ENCODE measurements at regions not wholly inside any gene's neighbourhood (a gene's known extent, or its start where the extent isn't known, plus 50 kb on each side); places are given as distances from the start of the nearest gene placed in this dataset.
"Not testable (repeated sequence)": the region's sequence is repeated elsewhere in the genome, so short reads cannot be mapped to it uniquely, and the experiment has no call there.

DNA sequence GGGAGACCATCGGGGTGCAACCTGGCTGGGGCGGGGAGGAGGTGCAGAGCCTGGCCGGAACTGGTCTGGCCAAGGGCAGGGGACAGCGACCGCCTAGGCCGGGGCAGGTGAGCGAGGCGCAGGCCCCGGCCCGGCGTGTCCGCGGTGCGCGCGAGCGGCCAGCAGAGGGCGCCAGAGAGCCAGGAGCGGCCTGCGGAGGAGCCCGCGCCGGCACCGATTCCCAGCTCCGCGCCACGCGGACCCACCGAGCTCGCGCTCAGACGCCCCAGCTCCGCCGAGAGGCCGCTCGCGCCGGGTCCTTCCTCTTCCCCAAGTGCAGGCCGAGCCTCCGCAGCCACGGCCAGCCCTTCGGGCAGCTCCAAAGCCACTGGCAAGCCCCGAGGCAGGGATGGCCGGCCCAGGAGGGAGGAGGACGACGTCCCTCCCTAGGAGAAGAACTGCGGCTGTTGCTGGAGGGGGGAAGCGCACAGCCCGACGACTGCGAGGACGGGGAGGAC, 128.9 kb upstream of the HMX1 start:
- not testable (repeated sequence) for H3K4me3 ChIP-seq (ENCODE audit: low read length); DNase-seq (ENCODE audit: low read depth)
- TF ChIP-seq, protein P1, sequence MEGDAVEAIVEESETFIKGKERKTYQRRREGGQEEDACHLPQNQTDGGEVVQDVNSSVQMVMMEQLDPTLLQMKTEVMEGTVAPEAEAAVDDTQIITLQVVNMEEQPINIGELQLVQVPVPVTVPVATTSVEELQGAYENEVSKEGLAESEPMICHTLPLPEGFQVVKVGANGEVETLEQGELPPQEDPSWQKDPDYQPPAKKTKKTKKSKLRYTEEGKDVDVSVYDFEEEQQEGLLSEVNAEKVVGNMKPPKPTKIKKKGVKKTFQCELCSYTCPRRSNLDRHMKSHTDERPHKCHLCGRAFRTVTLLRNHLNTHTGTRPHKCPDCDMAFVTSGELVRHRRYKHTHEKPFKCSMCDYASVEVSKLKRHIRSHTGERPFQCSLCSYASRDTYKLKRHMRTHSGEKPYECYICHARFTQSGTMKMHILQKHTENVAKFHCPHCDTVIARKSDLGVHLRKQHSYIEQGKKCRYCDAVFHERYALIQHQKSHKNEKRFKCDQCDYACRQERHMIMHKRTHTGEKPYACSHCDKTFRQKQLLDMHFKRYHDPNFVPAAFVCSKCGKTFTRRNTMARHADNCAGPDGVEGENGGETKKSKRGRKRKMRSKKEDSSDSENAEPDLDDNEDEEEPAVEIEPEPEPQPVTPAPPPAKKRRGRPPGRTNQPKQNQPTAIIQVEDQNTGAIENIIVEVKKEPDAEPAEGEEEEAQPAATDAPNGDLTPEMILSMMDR (conservative IDR thresholded peaks at IDR 0.05; ENCODE audit: low read depth, low read length): peak; percentile 50

DNA sequence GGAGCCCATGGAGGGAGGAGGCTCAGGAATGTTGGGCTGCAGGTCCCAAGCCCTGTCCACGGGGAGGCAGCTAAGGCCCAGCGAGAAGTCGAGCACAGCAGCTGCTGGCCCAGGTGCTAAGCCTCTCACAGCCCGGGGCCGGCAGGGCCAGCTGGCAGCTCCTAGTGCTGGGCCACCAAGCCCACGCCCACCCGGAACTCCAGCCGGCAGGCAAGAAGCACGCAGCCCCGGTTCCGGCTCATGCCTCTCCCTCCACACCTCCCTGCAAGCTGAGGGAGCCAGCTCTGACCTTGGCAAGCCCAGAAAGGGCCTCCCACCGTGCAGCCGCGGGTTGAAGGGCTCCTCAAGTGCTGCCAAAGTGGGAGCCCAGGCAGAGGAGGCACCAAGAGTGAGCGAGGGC, 121.3 kb upstream of the HMX1 start:
- DNase-seq (ENCODE audit: low read depth); H3K4me3 ChIP-seq (ENCODE audit: low read length): not testable (repeated sequence)

DNA sequence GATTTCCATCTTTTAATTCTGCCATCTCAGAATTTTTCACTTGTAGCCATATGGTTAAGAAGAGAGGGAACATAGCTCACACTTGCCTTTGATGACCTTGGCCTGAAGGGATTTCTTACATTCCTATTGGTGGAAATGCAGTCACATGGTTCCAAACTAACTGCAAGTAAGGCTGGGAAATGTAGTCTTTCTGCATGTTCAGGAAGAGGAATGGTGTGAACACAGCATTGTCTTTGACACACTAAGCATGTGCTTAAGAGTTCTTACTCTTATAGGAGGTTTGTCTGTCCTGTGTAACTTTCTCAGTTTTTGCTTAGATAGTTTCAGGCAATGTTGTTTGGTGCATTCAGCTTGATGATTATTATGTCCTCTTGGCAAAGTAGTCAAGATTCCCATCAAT, 119.8 kb upstream of the HMX1 start:
- not testable (repeated sequence) for H3K4me3 ChIP-seq (ENCODE audit: low read length); DNase-seq (ENCODE audit: low read depth)

DNA sequence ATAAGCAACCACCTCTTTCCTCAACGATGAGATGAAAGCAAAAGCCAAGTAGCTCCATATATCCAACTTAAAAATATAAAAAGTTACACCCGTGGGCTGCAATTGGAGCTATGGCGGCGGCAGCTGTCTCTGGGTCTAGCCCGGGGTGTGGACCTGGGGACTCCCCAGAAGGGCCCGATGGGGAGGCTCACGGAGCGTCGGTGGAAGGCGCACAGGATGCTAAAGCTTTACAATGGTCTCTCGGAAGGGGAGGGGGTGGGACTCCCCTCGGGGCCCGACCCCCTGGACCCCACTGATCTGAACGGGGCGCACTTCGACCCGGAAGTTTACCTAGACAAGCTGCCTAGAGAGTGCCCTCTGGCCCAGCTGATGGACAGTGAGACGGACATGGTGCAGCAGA, 118.7 kb upstream of the HMX1 start:
- not testable (repeated sequence) for H3K4me3 ChIP-seq (ENCODE audit: low read length); DNase-seq (ENCODE audit: low read depth)

DNA sequence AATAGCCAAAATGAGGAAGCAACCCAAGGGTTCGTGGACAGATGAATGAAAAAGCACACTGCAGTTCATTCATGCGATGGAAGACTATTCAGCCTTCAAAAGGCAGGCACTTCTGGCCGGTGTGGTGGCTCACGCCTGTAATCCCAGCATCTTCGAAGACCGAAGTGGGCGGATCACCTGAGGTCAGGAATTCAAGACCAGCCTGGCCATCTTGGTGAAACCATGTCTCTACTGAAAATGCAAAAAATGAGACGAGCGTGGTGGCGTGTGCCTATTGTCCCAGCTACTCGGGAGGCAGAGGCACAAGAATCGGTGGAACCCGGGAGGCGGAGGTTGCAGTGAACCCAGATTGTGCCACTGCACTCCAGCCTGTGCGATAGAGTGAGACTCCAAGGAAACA, 114.1 kb upstream of the HMX1 start:
- not testable (repeated sequence) for H3K4me3 ChIP-seq (ENCODE audit: low read length); DNase-seq (ENCODE audit: low read depth)

DNA sequence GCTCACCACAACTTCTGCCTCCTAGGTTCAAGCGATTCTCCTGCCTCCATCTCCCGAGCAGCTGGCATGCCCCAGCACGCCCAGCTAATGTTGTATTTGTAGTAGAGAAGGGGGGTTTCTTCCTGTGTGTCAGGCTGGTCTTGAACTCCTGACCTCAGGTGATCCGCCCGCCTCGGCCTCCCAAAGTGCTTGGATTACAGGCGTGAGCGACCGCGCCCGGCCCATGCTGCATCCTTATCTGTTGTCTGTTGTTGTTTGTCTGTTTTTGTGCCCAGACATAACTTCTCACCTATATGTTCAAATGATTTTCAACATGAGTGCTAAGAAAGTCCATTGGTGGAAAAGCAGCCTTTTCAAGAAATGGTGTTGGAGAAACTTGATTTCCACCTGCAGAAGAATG, 113.0 kb upstream of the HMX1 start:
- DNase-seq (ENCODE audit: low read depth): not testable (repeated sequence)

DNA sequence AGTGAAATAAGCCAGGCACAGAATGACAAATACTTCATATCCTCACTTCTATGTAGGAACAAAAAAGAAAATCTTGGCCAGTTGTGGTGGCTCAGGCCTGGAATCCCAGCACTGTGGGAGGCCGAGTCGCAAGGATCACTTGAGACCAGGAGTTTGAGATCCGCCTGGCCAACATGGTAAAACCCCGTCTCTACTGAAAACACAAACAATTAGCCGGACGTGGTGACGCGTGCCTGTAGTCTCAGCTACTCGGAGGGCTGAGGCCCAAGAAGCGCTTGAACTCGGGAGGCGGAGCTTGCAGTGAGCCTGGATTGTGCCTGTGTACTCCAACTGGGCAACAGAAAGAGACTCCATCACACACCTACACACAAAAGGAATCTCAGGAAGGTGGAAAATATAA, 112.3 kb upstream of the HMX1 start:
- not testable (repeated sequence) for DNase-seq (ENCODE audit: low read depth); H3K4me3 ChIP-seq (ENCODE audit: low read length)

More for the DNA sequence above, 113.0 kb upstream of the HMX1 start:
- H3K4me3 ChIP-seq (ENCODE audit: low read length): not testable (repeated sequence)

DNA sequence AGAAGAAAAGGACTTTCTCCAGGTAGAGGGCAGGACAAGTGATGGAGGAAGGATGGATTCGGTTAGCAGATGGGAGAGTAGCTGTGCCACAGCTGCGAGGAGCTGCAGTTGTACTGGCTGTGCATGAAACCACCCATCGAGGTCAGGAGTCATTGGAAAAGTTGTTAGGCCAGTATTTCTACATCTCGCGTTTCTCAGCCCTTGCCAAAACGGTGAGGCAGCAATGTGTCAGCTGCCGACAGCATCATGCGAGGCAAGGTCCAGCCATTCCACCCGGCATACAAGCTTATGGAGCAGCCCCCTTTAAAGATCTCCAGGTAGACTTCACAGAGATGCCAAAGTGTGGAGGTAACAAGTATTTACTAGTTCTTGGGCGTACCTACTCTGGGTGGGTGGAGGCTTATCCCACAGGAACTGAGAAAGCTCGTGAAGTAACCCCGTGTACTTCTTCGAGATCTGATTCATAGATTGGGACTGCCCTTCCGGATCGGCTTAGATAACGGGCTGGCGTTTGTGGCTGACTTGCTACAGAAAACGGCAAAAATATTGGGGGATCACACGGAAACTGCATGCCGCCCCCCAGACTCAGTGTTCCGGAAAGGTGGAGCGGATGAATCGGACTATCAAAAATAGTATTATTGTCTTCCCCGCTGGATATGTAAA, 105.0 kb upstream of the HMX1 start:
- DNase-seq (ENCODE audit: low read depth); H3K4me3 ChIP-seq (ENCODE audit: low read length): not testable (repeated sequence)

DNA sequence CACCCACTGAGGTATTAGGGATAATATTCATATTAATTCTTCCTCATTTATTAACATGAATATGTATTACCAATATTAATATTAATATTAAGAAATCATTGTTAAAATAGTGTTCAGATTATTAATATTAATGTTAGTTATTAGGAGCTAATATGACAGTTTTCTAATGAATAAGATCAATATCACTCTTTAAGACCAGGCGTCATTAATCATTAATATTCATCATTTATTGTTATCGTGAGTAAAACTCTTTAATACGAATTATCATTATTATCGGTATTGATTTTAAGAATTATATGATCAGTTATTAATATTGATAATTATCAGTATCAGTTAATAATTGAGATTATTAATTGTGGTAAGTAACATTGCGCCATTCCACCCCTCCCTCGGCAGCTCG, 101.0 kb upstream of the HMX1 start:
- not testable (repeated sequence) for H3K4me3 ChIP-seq (ENCODE audit: low read length); DNase-seq (ENCODE audit: low read depth)

DNA sequence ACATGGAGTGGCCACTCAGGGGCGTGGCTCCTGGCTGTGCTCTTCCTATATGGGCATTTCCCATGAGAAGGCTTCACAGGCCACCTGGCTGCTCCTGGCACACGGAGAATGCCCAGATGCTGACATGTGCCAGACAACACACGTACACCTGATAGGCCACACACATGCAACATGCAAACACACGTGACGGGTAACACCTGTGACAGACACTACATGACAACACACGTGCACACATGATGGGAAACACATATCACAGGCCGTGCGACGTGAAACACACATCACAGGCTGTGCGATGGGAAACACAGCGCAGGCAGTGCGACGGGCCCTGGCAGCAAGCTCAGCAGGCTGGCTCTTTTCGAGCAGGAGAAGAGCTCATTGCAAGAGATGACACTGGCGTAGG, 94.3 kb upstream of the HMX1 start:
- not testable (repeated sequence) for DNase-seq (ENCODE audit: low read depth); H3K4me3 ChIP-seq (ENCODE audit: low read length)

DNA sequence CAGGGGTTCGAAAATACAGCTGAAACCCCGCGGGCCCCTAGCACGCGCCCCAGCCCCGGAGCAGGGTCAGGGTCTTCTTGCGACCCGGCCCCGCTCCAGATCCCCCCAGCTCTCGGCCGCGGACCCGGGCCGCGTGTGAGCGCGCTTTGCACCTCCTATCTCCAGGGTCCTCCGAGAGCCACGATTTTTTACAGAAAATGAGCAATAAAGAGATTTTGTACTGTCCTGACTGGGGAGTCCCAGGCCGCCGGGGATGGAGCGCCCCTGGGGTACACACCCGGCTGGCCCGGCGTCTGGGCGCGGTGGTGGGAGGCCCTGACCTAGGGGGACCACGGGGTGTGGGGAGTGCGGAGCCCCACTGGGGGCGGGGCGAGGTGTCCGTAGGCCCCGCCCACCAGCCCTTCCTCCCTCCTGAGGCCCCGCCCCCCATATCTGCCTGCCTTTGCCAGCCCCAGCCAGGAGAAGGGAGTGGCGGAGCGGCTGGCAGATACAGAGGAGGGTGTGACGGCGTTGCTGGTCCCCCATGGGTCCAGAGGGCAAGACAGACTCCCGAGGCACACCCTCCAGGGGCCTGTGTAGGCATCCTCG, 92.7 kb upstream of the HMX1 start:
- not testable (repeated sequence) for H3K4me3 ChIP-seq (ENCODE audit: low read length); DNase-seq (ENCODE audit: low read depth)

DNA sequence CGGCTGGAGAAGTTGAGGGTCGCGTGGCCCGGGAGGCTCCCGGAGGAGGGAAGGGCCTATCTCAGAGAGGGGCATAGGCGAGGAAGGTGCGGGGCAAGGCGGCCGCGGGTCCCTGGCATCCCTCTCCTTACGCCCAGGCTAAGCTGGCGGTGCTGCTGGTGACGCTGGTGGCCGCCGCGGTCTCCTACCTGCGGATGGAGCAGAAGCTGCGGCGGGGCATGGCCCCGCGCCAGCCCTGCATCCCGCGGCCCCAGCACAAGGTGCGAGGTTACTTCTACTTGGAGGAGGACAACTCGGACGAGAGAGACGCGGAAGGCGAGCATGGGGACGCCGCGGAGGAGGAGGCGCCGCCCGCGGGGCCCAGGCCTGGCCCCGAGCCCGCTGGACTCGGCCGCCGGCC, 91.9 kb upstream of the HMX1 start:
- not testable (repeated sequence) for DNase-seq (ENCODE audit: low read depth); H3K4me3 ChIP-seq (ENCODE audit: low read length)

DNA sequence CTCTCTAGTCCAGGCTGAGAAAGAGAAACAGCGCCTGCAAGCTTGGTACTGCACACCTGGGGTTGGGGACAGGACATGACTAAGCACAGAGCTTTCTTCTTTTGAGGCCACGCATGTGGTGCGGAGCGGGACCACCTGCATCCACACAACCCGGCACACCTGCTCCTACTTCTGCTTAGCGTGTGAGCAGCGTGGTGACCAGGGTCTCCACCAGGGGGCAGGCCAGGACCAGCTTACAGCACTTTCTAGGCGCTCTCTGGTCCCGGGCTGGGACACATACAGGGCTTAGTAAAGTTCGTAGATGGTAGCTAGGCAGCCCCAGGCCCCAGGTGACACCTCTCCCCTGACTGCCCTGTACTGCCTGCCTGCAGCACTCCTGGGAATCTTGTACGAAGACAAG, 89.7 kb upstream of the HMX1 start:
- not testable (repeated sequence) for DNase-seq (ENCODE audit: low read depth); H3K4me3 ChIP-seq (ENCODE audit: low read length)
- TF ChIP-seq, protein P1 (conservative IDR thresholded peaks at IDR 0.05; ENCODE audit: low read depth, low read length): peak; percentile 32

DNA sequence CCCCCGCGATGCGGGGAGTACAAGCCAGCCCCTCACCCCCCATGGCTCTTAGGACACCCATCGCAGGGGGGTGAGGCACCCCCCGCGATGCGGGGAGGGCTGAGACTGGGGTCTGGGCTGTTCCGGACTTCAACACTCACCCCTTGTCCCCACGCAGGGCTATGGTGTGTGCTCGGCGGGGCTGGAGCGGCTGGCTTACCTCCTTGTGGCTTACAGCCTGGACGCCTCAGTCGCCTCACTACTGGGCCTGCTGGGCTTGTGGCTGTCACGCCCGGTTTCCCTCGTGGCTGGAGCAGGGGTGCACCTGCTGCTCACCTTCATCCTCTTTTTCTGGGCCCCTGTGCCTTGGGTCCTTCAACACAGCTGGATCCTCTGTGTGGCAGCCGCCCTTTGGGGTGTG, 87.8 kb upstream of the HMX1 start:
- DNase-seq (ENCODE audit: low read depth); H3K4me3 ChIP-seq (ENCODE audit: low read length): not testable (repeated sequence)

DNA sequence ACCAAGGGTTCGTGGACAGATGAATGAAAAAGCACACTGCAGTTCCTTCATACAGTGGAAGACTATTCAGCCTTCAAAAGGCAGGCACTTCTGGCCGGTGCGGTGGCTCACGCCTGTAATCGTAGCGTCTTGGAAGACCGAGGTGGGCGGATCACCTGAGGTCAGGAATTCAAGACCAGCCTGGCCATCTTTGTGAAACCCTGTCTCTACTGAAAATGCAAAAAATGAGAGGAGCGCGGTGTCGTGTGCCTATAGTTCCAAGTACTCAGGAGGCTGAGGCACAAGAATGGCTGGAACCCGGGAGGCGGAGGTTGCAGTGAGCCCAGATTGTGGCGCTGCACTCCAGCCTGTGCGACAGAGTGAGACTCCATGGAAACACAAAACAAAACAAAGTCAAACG, 82.4 kb upstream of the HMX1 start:
- H3K4me3 ChIP-seq (ENCODE audit: low read length); DNase-seq (ENCODE audit: low read depth): not testable (repeated sequence)

DNA sequence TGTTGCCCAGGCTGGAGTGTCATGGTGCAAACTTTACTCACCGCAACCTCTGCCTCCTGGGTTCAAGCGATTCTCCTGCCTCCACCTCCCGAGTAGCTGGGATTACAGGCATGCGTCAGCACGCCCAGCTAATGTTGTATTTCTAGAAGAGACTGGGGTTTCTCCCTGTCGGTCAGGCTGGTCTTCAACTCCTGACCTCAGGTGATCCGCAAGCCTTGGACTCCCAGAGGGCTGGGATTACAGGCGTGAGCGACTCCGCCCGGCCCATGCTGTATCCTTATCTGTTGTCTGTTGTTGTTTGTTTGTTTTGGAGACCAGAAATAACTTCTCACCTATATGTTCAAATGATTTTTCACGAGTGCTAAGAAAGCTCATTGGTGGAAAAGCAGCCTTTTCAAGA, 81.2 kb upstream of the HMX1 start:
- not testable (repeated sequence) for DNase-seq (ENCODE audit: low read depth); H3K4me3 ChIP-seq (ENCODE audit: low read length)

DNA sequence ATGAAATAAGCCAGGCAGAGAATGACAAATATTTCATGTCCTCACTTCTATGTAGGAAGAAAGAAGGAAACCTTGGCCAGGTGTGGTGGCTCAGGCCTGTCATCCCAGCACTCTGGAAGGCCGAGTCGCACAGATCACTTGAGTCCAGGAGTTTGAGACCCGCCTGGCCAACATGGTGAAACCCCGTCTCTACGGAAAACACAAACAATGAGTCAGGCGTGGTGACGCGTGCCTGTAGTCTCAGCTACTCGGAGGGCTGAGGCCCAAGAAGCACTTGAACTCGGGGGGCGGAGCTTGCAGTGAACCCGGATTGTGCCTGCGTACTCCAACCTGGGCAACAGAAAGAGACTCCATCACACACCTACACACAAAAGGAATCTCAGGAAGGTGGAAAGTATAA, 80.5 kb upstream of the HMX1 start:
- not testable (repeated sequence) for DNase-seq (ENCODE audit: low read depth); H3K4me3 ChIP-seq (ENCODE audit: low read length)

DNA sequence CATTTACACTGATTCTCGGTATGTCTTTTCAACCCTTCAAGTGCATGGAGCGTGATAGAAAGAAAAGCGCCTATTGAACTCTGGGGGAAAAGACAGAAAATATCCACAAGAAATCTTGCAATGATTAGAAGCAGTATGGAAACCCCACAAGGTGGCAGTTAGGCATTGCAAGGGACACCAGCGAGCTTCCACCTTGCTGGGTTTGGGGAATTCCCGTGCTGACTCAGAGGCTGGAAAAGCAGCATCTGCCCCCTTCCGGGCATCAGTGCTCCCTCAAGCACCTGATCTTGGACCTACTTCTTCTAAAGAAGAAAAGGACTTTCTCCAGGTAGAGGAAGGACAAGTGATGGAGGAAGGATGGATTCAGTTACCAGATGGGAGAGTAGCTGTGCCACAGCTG, 73.9 kb upstream of the HMX1 start:
- DNase-seq (ENCODE audit: low read depth): not testable (repeated sequence)

More for the DNA sequence above, 73.9 kb upstream of the HMX1 start:
- not testable (repeated sequence) for H3K4me3 ChIP-seq (ENCODE audit: low read length)

Measured in retinal pigment epithelial cell (primary cell).